Activated naive CD8-positive, alpha-beta T cell treated with anti-CD3 and anti-CD28 coated beads, Interleukin-2, amount 10 ng/mL, durations not matched to agents 7 days and 5 days (primary cell): ENCODE measurements at regions not wholly inside any gene's neighbourhood (a gene's known extent, or its start where the extent isn't known, plus 50 kb on each side); places are given as distances from the start of the nearest gene placed in this dataset.
"Not testable (repeated sequence)": the region's sequence is repeated elsewhere in the genome, so short reads cannot be mapped to it uniquely, and the experiment has no call there.

ENCODE experiments used
- ATAC-seq: fragments of 150-1000 bp; cut with Tn5 transposase; one replicate; pipeline ENCODE4 v1.10.0; 2021; ENCODE audit warnings: low read depth, moderate library complexity
- POLR2A ChIA-PET: fragments of 350-600 bp; sonication (Branson Sonifier 250); formaldehyde crosslinking; loops from one replicate; lab custom pipeline; 2021; ENCODE audit warnings: antibody characterized with exemption; lab: Charles Lee
- DNase-seq: peaks from one replicate; pipeline ENCODE4 v3.0.0; 2021
- H3K27ac Mint-ChIP-seq: one replicate; pipeline ENCODE4 v1.8.0; 2022; ENCODE audit warnings: mild to moderate bottlenecking, mixed read lengths
- H3K27me3 Mint-ChIP-seq: one replicate; pipeline ENCODE4 v1.8.0; 2022; ENCODE audit warnings: mild to moderate bottlenecking, moderate library complexity, mixed read lengths
- H3K36me3 Mint-ChIP-seq: one replicate; pipeline ENCODE4 v1.8.0; 2021; ENCODE audit warnings: mild to moderate bottlenecking, mixed read lengths
- H3K4me1 Mint-ChIP-seq: one replicate; pipeline ENCODE4 v1.8.0; 2021; ENCODE audit warnings: mixed read lengths
- H3K4me3 Mint-ChIP-seq: one replicate; pipeline ENCODE4 v1.8.0; 2022; ENCODE audit warnings: mild to moderate bottlenecking, moderate library complexity, mixed read lengths
- H3K9me3 Mint-ChIP-seq: one replicate; pipeline ENCODE4 v1.8.0; 2021; ENCODE audit warnings: mixed read lengths

GRCh38 chr13:85575110-85575509 lies 224.1 kb downstream of the SLITRK6 start:
- no peak for ATAC-seq
- DNase-seq: no peak
- H3K27ac Mint-ChIP-seq: no peak overlapping the region
- H3K4me1 Mint-ChIP-seq: no peaks in the 10 kb centered on the region
- no peaks in the 10 kb centered on the region for H3K36me3 Mint-ChIP-seq
- peaks cover 3% of the 10 kb centered on the region for H3K9me3 Mint-ChIP-seq
- no peaks in the 10 kb centered on the region for H3K27me3 Mint-ChIP-seq
- POLR2A ChIA-PET: no interaction called here
- no peak overlapping the region for H3K4me3 Mint-ChIP-seq

- Mint-ChIP-seq H3K4me3 (no peak overlapping the region), H3K27ac (no peak overlapping the region), H3K27me3 (no peaks in the 10 kb centered on the region), H3K36me3 (no peaks in the 10 kb centered on the region), H3K9me3 (peaks cover 1% of the 10 kb centered on the region), H3K4me1 (no peaks in the 10 kb centered on the region)
- no peak for ATAC-seq
- DNase-seq: no peak
- POLR2A ChIA-PET: no interaction called here
These were observed 231.3 kb downstream of the SLITRK6 start for GRCh38 chr13:85567909-85568308.

- no peak overlapping the region for H3K27ac Mint-ChIP-seq
- peaks cover 1% of the 10 kb centered on the region for H3K9me3 Mint-ChIP-seq
- no peaks in the 10 kb centered on the region for H3K4me1 Mint-ChIP-seq
- DNase-seq: no peak
- POLR2A ChIA-PET: no interaction called here
- no peaks in the 10 kb centered on the region for H3K36me3 Mint-ChIP-seq
- no peak for ATAC-seq
- no peak overlapping the region for H3K4me3 Mint-ChIP-seq
- no peaks in the 10 kb centered on the region for H3K27me3 Mint-ChIP-seq
These were observed 233.6 kb downstream of the SLITRK6 start for GRCh38 chr13:85565652-85566051.

GRCh38 chr13:85564598-85564997 lies 234.6 kb downstream of the SLITRK6 start:
- no peak overlapping the region for H3K4me3 Mint-ChIP-seq
- no peaks in the 10 kb centered on the region for H3K36me3 Mint-ChIP-seq

GRCh38 chr13:85562282-85562681 lies 236.9 kb downstream of the SLITRK6 start:
- Mint-ChIP-seq H3K27ac (no peak overlapping the region), H3K27me3 (no peaks in the 10 kb centered on the region), H3K4me1 (no peaks in the 10 kb centered on the region), H3K36me3 (no peaks in the 10 kb centered on the region), H3K4me3 (no peak overlapping the region), H3K9me3 (no peaks in the 10 kb centered on the region)
- ATAC-seq (no peak), DNase-seq (no peak)
- POLR2A ChIA-PET: no interaction called here

More at GRCh38 chr13:85564598-85564997, 234.6 kb downstream of the SLITRK6 start:
- Mint-ChIP-seq H3K27ac (no peak overlapping the region), H3K9me3 (no peaks in the 10 kb centered on the region), H3K27me3 (no peaks in the 10 kb centered on the region), H3K4me1 (no peaks in the 10 kb centered on the region)
- DNase-seq (no peak), ATAC-seq (no peak)
- POLR2A ChIA-PET: no interaction called here

GRCh38 chr13:85557691-85558467 lies 241.3 kb downstream of the SLITRK6 start:
- H3K4me3 Mint-ChIP-seq: no peak overlapping the region
- H3K27ac Mint-ChIP-seq: no peak overlapping the region
- POLR2A ChIA-PET: no interaction called here
- no peaks in the 10 kb centered on the region for H3K9me3 Mint-ChIP-seq
- no peak for ATAC-seq
- no peaks in the 10 kb centered on the region for H3K36me3 Mint-ChIP-seq
- no peaks in the 10 kb centered on the region for H3K27me3 Mint-ChIP-seq
- no peak for DNase-seq
- no peaks in the 10 kb centered on the region for H3K4me1 Mint-ChIP-seq

GRCh38 chr13:85551012-85551411 lies 248.2 kb downstream of the SLITRK6 start:
- POLR2A ChIA-PET: no interaction called here
- Mint-ChIP-seq H3K4me1 (no peaks in the 10 kb centered on the region), H3K36me3 (no peaks in the 10 kb centered on the region), H3K4me3 (no peak overlapping the region), H3K27me3 (no peaks in the 10 kb centered on the region), H3K9me3 (peaks cover 9% of the 10 kb centered on the region), H3K27ac (no peak overlapping the region)
- ATAC-seq (no peak), DNase-seq (no peak)

- Mint-ChIP-seq H3K36me3 (no peaks in the 10 kb centered on the region), H3K4me3 (no peak overlapping the region), H3K27ac (no peak overlapping the region), H3K4me1 (no peaks in the 10 kb centered on the region), H3K9me3 (peaks cover 9% of the 10 kb centered on the region), H3K27me3 (no peaks in the 10 kb centered on the region)
- DNase-seq: no peak
- ATAC-seq: no peak
- POLR2A ChIA-PET: no interaction called here
These were observed 249.4 kb downstream of the SLITRK6 start for GRCh38 chr13:85549819-85550218.

- H3K36me3 Mint-ChIP-seq, H3K27me3 Mint-ChIP-seq, ATAC-seq, POLR2A ChIA-PET, DNase-seq, H3K9me3 Mint-ChIP-seq, H3K27ac Mint-ChIP-seq, H3K4me1 Mint-ChIP-seq, H3K4me3 Mint-ChIP-seq: not testable (repeated sequence)
These were observed 250.4 kb downstream of the SLITRK6 start for GRCh38 chr13:85548845-85549244.

GRCh38 chr13:85545771-85546170 lies 253.4 kb downstream of the SLITRK6 start:
- no peak for DNase-seq
- Mint-ChIP-seq H3K36me3 (no peaks in the 10 kb centered on the region), H3K27ac (no peak overlapping the region), H3K4me3 (no peak overlapping the region), H3K4me1 (peaks cover 11% of the 10 kb centered on the region), H3K27me3 (no peaks in the 10 kb centered on the region), H3K9me3 (peaks cover 9% of the 10 kb centered on the region)
- ATAC-seq: no peak
- POLR2A ChIA-PET: no interaction called here

- no peak overlapping the region for H3K27ac Mint-ChIP-seq
- no peaks in the 10 kb centered on the region for H3K27me3 Mint-ChIP-seq
- H3K4me3 Mint-ChIP-seq: no peak overlapping the region
- no peaks in the 10 kb centered on the region for H3K36me3 Mint-ChIP-seq
- POLR2A ChIA-PET: no interaction called here
- DNase-seq (no peak), ATAC-seq (no peak)
- H3K9me3 Mint-ChIP-seq: peaks cover 9% of the 10 kb centered on the region
- peaks cover 11% of the 10 kb centered on the region for H3K4me1 Mint-ChIP-seq
These were observed 254.5 kb downstream of the SLITRK6 start for GRCh38 chr13:85544756-85545155.

- ATAC-seq: no peak
- peaks cover 1% of the 10 kb centered on the region for H3K27me3 Mint-ChIP-seq
- H3K36me3 Mint-ChIP-seq: no peaks in the 10 kb centered on the region
- POLR2A ChIA-PET: no interaction called here
- H3K27ac Mint-ChIP-seq: no peak overlapping the region
- no peak overlapping the region for H3K4me3 Mint-ChIP-seq
- peaks cover 11% of the 10 kb centered on the region for H3K4me1 Mint-ChIP-seq
- DNase-seq: no peak
- H3K9me3 Mint-ChIP-seq: peaks cover 4% of the 10 kb centered on the region
These were observed 256.1 kb downstream of the SLITRK6 start for GRCh38 chr13:85543144-85543543.

GRCh38 chr13:85541476-85541875 lies 257.7 kb downstream of the SLITRK6 start:
- peak; percentile 100 for ATAC-seq
- POLR2A ChIA-PET: no interaction called here
- Mint-ChIP-seq H3K27me3 (peaks cover 1% of the 10 kb centered on the region), H3K9me3 (peaks cover 2% of the 10 kb centered on the region), H3K4me1 (peaks cover 11% of the 10 kb centered on the region), H3K27ac (peak overlapping the region; percentile 73), H3K4me3 (peak overlapping the region; percentile 1), H3K36me3 (no peaks in the 10 kb centered on the region)
- no peak for DNase-seq

- H3K4me1 Mint-ChIP-seq: peaks cover 11% of the 10 kb centered on the region
- POLR2A ChIA-PET: no interaction called here
- no peak overlapping the region for H3K27ac Mint-ChIP-seq
- DNase-seq: no peak
- H3K36me3 Mint-ChIP-seq: no peaks in the 10 kb centered on the region
- H3K27me3 Mint-ChIP-seq: peaks cover 1% of the 10 kb centered on the region
- H3K9me3 Mint-ChIP-seq: peaks cover 2% of the 10 kb centered on the region
- ATAC-seq: no peak
- no peak overlapping the region for H3K4me3 Mint-ChIP-seq
These were observed 260.3 kb downstream of the SLITRK6 start for GRCh38 chr13:85538957-85539356.
